Adrenal gland (tissue), 9 donors: ENCODE measurements at regions not wholly inside any gene's neighbourhood (a gene's known extent, or its start where the extent isn't known, plus 50 kb on each side); places are given as distances from the start of the nearest gene placed in this dataset.
A peak's percentile ranks its signal among the peaks of the same experiment; 100 is the strongest.

Source experiments
- DNase-seq, 7 donors: peaks; one replicate each; pipeline ENCODE4 v3.0.0-alpha.2; 2019 to 2020
- H3K27ac ChIP-seq, 5 donors: fragments of 200-600 bp; sonication (generic) in 4 of 5; 1 replicate in 3 of 5; 2 replicates in 2 of 5; pipeline versions ENCODE4 v1.5.1 to v1.8.0; 2016 to 2020; ENCODE audit warnings: mild to moderate bottlenecking in 1 of 5
- H3K27me3 ChIP-seq: fragments of 200-600 bp; 2 replicates; pipeline ENCODE4 v1.8.0; 2021
- H3K36me3 ChIP-seq, 2 donors: fragments of 200-600 bp; replicated peaks in 1 of 2; 1 replicate in 1 of 2; 2 replicates in 1 of 2; pipeline versions ENCODE4 v1.5.1 to v1.8.0; 2018 to 2022
- H3K4me1 ChIP-seq, 2 donors: fragments of 200-600 bp; replicated peaks in 1 of 2; 1 replicate in 1 of 2; 2 replicates in 1 of 2; pipeline versions ENCODE4 v1.5.1 to v1.8.0; 2018 to 2021
- H3K4me3 ChIP-seq, 4 donors: fragments of 200-600 bp; sonication (generic) in 3 of 4; one replicate each; pipeline ENCODE4 v1.5.1; 2016 to 2018
- H3K9me3 ChIP-seq, 3 donors: fragments of 200-600 bp; sonication (generic) in 1 of 3; replicated peaks in 1 of 3; 1 replicate in 2 of 3; 2 replicates in 1 of 3; pipeline versions ENCODE4 v1.5.1 to v1.8.0; 2016 to 2021
- POLR2A ChIP-seq, 2 donors: fragments of 450-650 bp; IDR thresholded peaks; one replicate each; pipeline ENCODE4 v1.6.1; 2017; ENCODE audit warnings: antibody characterized with exemption in 2 of 2, mild to moderate bottlenecking in 2 of 2, moderate library complexity in 1 of 2
- WGBS, 4 donors: extraction: QIAGEN DNeasy Blood & Tissue Kit in 2 of 4; methylation state at CpG; one replicate each; pipeline versions ENCODE4 v1.1.5 to v1.1.7; 2013 to 2017; 5-methylcytosine and 5-hydroxymethylcytosine counted together
- intact Hi-C, 2 donors: fragments of 100-400 bp; cut with DNase I; formaldehyde crosslinking; loops; one replicate each; pipeline versions ENCODE4 v1.14.1 to v1.15.0; 2022 to 2023
- TF ChIP-seq, protein P1 (sequence below), 6 experiments: fragments of 450-650 bp in 4 of 6; fragments of 200-600 bp in 2 of 6; sonication (generic) in 1 of 6; IDR thresholded peaks; 1 replicate in 5 of 6; 2 replicates in 1 of 6; pipeline versions ENCODE4 v1.5.1 to v1.8.0; 2016 to 2021; ENCODE audit warnings: antibody characterized with exemption in 6 of 6, mild to moderate bottlenecking in 2 of 6, moderate library complexity in 1 of 6
- donor health status: healthy with polysubstance abuse.
- donor health status: Bipolar disorder and iron deficiency.
- donor health status: DM: yes; HTN: yes; CAD: no.
- donor health status: DM: no; HTN: no; CAD: no.
- donor health status: DM: no; HTN: no; CAD: no.

DNA sequence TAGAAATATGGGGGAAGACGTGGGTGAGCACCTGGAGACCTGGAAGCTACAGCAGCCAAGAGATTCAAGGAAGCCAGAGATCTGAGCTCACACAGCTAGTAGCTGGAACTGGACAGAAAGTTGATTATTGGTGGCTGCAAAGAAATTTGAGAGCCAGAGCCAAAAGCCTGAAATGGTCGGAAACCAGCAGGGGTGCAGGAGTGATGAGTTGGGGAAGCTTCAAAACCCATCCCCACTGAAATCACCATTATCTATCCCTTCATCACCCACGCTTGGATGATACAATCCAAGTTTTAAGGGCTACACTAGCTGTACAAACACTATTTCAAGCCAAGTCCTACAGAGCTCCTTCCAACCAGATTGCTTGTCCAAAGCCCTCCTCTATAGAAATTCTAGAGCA, 296.1 kb upstream of the NEBL start:
- Histone ChIP-seq H3K4me3 (no peak overlapping the region), H3K4me1 (no peaks in the 10 kb centered on the region), H3K27me3 (no peaks in the 10 kb centered on the region), H3K36me3 (no peaks in the 10 kb centered on the region), H3K9me3 (no peaks in the 10 kb centered on the region), H3K27ac (no peak overlapping the region)
- intact Hi-C loops, result no loop called here
- WGBS, 4 donors, result 81 to 84% (median 82%) methylated on average over 3 of the region's 3 CpGs
- TF ChIP-seq, protein P1, sequence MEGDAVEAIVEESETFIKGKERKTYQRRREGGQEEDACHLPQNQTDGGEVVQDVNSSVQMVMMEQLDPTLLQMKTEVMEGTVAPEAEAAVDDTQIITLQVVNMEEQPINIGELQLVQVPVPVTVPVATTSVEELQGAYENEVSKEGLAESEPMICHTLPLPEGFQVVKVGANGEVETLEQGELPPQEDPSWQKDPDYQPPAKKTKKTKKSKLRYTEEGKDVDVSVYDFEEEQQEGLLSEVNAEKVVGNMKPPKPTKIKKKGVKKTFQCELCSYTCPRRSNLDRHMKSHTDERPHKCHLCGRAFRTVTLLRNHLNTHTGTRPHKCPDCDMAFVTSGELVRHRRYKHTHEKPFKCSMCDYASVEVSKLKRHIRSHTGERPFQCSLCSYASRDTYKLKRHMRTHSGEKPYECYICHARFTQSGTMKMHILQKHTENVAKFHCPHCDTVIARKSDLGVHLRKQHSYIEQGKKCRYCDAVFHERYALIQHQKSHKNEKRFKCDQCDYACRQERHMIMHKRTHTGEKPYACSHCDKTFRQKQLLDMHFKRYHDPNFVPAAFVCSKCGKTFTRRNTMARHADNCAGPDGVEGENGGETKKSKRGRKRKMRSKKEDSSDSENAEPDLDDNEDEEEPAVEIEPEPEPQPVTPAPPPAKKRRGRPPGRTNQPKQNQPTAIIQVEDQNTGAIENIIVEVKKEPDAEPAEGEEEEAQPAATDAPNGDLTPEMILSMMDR (IDR thresholded peaks at IDR 0.05), result no peak
- TF ChIP-seq POLR2A (IDR thresholded peaks at IDR 0.05), result no peak
- no peak for DNase-seq

DNA sequence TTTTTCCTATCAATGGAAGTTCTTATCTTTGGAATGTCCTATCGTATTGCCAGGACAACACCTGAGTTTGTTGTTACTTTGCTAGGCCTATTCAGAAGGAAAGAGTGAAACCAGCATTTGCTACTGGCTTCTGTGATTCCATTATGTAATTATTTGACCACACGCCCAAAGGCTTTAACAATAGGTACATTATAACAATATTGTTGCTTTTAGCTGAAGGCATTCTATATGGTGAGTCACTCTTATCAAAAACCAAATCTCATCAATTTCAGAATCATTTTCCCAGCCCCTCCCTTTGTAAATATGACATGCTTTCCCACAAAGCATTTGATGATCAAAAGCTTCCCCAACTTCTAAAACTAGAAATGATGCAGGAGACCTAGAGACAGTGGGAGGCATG, 294.4 kb upstream of the NEBL start:
- no peak overlapping the region for H3K27ac ChIP-seq
- no peak for DNase-seq
- H3K9me3 ChIP-seq, result no peaks in the 10 kb centered on the region
- TF ChIP-seq, protein P1 (IDR thresholded peaks at IDR 0.05), result no peak
- TF ChIP-seq POLR2A (IDR thresholded peaks at IDR 0.05), result no peak
- intact Hi-C loops, result no loop called here
- H3K27me3 ChIP-seq, result no peaks in the 10 kb centered on the region
- no peaks in the 10 kb centered on the region for H3K36me3 ChIP-seq
- H3K4me1 ChIP-seq, result no peaks in the 10 kb centered on the region
- H3K4me3 ChIP-seq, result no peak overlapping the region
- 86 to 94% (median 90%) methylated on average over 2 of the region's 2 CpGs for WGBS, 4 donors

DNA sequence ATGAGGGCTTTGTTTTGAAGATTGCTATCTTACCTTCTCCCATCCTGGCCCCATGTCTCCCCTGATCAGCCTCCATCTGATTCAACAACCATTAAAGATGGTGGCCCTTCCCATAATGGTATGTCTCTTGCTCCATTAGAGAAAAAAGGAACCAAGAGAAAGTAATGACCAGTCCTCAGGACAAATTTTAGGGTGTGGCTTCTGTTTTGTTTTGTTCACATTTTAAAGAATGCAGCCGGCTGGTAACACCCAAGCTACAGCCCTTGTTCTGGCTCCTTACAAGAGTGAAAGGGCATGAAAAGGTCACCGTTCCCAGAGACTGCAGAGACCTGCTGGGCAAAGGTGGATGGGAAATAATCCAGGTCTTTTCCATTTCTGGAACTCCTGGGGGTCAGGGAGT, 287.9 kb upstream of the NEBL start:
- H3K4me3 ChIP-seq, result no peak overlapping the region

DNA sequence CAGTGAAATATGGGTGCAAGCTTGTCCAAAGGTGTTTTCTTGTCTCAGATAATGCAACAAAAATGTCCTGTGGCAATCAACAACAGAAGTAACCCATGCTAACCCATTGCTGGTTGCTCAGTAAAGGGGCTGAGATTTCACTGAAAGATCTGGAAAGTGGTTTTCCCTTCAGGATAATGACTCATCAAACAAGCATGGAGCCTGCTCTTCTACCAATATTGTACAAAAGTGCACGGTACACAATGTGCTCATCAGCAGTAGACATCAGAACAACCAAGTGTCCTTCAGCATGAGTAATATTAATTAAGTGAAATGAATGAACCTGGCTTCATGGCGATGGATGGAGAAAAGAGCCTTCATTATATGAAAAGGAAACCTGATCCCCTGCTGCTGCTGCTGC, 287.1 kb upstream of the NEBL start:
- no peaks in the 10 kb centered on the region for H3K4me1 ChIP-seq
- no peaks in the 10 kb centered on the region for H3K9me3 ChIP-seq
- no peak overlapping the region for H3K4me3 ChIP-seq
- peak in 1 of 7 donors; percentile 66 for DNase-seq
- intact Hi-C loops, result no loop called here
- TF ChIP-seq, protein P1 (IDR thresholded peaks at IDR 0.05), result no peak
- no peak for TF ChIP-seq POLR2A (IDR thresholded peaks at IDR 0.05)
- WGBS, 4 donors, result 56 to 82% (median 65%) methylated on average over 2 of the region's 2 CpGs
- peak overlapping the region in 1 of 5 donors; percentile 27 for H3K27ac ChIP-seq
- H3K36me3 ChIP-seq, result no peaks in the 10 kb centered on the region
- no peaks in the 10 kb centered on the region for H3K27me3 ChIP-seq

More for the DNA sequence above, 287.9 kb upstream of the NEBL start:
- H3K27me3 ChIP-seq, result no peaks in the 10 kb centered on the region
- no peaks in the 10 kb centered on the region for H3K36me3 ChIP-seq
- no peak for DNase-seq
- WGBS, 4 donors, result 81 to 100% (median 88%) methylated on average over 2 of the region's 2 CpGs
- H3K9me3 ChIP-seq, result no peaks in the 10 kb centered on the region
- no peak for TF ChIP-seq POLR2A (IDR thresholded peaks at IDR 0.05)
- TF ChIP-seq, protein P1 (IDR thresholded peaks at IDR 0.05), result no peak
- intact Hi-C loops, result no loop called here
- peak overlapping the region in 1 of 5 donors; percentile 27 for H3K27ac ChIP-seq
- H3K4me1 ChIP-seq, result no peaks in the 10 kb centered on the region
